ENCODE measurements at regions not wholly inside any gene's neighbourhood (a gene's known extent, or its start where the extent isn't known, plus 50 kb on each side); places are given as distances from the start of the nearest gene placed in this dataset.

DNA sequence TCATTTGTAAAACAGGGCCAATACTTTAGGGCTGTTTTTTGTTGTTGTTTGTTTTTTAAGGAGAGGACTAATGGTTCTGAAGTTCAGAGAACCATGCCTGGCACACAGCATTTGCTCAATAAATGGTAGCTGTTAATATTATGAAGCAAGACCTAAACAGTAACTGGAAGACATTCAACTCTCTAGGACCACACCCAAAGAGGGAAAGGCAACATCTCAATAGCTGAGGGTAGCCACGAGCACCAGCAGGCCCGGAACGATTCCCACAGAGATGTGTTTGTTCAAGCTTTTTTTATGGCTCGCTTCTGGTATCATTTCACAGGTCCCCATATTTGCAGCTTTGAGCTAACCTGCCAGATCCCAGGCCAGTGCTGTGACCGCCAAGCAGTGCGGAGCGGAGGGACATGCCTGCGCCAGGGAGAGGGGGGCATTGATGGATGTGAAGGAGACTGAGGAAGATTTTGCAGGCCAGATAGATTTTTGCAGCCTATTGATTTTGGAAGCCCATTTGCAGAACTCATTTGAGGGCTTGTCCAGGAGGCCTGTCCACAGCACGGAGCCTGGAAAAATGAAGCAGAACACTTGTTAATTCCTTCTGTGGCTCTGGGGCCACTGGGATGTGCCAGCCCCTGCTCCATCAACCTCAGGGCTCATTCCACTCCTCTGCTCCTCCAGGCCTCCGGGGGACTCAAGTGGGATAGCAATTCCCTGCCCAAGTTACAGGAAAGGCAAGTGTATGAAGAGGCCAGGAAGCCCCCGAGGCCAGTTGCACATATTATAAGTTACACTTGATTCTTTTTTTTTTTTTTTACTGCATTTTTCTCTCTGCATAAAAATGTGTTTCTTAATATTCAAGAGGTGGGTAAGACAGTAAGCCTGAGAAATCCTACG is 57.3 kb upstream of the FGFR2 start:
- TF ChIP-seq, protein P1, sequence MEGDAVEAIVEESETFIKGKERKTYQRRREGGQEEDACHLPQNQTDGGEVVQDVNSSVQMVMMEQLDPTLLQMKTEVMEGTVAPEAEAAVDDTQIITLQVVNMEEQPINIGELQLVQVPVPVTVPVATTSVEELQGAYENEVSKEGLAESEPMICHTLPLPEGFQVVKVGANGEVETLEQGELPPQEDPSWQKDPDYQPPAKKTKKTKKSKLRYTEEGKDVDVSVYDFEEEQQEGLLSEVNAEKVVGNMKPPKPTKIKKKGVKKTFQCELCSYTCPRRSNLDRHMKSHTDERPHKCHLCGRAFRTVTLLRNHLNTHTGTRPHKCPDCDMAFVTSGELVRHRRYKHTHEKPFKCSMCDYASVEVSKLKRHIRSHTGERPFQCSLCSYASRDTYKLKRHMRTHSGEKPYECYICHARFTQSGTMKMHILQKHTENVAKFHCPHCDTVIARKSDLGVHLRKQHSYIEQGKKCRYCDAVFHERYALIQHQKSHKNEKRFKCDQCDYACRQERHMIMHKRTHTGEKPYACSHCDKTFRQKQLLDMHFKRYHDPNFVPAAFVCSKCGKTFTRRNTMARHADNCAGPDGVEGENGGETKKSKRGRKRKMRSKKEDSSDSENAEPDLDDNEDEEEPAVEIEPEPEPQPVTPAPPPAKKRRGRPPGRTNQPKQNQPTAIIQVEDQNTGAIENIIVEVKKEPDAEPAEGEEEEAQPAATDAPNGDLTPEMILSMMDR (IDR thresholded peaks at IDR 0.05; ENCODE audit: low read depth, low read length, missing control alignments) = no peak
- DNase-seq (ENCODE audit: extremely low read depth, low read depth) = no peak

DNA sequence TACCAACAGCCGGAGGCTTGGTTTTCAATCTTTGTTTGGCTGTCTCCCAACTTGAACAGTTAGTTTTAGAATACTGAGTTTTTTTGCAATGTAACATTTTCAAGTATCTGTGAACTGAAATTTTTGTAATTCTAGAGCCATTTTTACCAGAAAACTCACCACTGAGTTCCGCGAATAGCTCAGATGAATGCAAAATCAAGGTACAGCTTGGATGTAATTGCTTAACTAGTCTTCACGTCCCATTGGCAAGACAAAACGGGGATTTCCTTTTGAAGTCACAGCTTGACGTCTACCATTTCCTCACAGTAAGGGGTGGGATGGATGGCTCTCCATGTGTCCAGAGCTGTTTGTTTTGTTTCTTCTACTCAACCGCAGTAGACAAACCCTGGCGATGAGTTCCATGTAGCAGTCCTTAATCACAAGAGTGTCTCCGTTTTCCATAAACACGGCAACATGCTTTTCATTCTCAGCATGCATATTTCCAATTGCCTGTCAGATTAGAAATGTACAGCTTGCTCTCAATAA is 55.8 kb upstream of the FGFR2 start:
- TF ChIP-seq, protein P1 (IDR thresholded peaks at IDR 0.05; ENCODE audit: low read depth, low read length, missing control alignments) = no peak
- no peak overlapping the region for H3K4me3 ChIP-seq (replicated peaks; ENCODE audit: low read depth, low read length)
- DNase-seq (ENCODE audit: extremely low read depth, low read depth) = no peak

More for the DNA sequence above, 57.3 kb upstream of the FGFR2 start:
- H3K4me3 ChIP-seq (replicated peaks; ENCODE audit: low read depth, low read length) = no peak overlapping the region

DNA sequence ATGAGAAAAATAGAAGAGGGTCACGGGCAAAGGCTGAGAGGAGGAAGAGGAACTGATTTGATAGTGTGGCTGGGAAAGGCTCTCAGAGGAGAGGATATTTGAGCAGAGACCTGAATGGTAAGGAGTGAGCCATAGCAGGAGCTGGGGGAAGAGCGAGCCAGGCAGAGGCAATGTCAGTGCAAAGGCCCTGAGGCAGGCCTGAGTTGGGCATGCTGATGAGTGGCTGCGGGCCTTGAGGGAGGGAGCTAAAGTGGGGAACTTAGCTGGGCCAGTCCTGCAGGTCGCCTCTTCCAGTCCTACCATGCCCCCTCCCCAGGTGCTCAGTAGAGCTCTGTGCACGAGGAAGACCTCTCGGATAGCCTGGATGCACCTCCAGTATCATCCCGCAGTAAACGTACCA is 55.4 kb upstream of the FGFR2 start:
- DNase-seq (ENCODE audit: extremely low read depth, low read depth) = no peak
- H3K4me3 ChIP-seq (replicated peaks; ENCODE audit: low read depth, low read length) = no peak overlapping the region
- TF ChIP-seq, protein P1 (IDR thresholded peaks at IDR 0.05; ENCODE audit: low read depth, low read length, missing control alignments) = no peak

DNA sequence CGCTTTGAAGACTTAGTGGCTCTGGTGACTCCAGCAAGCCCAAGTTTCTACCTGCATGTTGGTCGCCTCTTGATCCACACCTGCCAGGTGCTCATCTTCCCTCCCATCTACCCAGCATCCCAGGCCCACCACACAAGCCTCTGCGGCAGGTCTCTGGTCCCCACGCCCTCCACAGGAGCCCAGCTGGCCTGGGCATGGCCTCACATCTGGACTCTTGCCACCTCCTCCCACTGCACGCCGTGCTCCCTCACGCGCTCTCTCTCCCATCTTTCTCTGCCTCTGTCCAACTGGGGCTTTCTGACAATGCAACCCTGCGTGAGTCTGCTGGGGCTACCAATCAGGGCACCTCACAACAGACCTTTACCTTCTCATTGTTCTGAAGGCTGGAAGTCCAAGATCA is 50.2 kb upstream of the FGFR2 start:
- H3K4me3 ChIP-seq (replicated peaks; ENCODE audit: low read depth, low read length) = no peak overlapping the region
- TF ChIP-seq, protein P1 (IDR thresholded peaks at IDR 0.05; ENCODE audit: low read depth, low read length, missing control alignments) = no peak
- DNase-seq (ENCODE audit: extremely low read depth, low read depth) = no peak

DNA sequence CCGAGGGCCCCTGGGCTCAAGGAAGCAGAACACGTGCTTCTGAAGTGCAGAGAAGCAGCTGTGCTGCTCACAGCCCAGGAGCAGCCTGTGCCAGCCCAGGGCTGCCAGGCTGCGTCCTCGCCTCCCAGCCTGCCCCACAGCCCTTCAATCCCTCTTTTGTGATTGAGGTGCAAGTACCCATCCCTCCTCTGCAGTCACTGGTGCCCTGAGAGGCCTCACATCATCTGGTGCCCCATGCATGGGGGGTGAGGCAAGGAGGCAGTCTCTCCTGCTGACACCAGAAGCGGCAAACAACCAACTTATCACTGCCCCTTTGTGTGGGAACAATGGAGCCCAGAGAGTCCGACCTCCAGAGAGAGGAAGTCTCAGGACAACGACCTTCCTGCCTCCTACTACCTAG is 49.8 kb upstream of the FGFR2 start:
- TF ChIP-seq, protein P1 (IDR thresholded peaks at IDR 0.05; ENCODE audit: low read depth, low read length, missing control alignments) = no peak
- no peak overlapping the region for H3K4me3 ChIP-seq (replicated peaks; ENCODE audit: low read depth, low read length)
- DNase-seq (ENCODE audit: extremely low read depth, low read depth) = no peak

Data from HFF-Myc (cell line).